NCI-H1436 (cell line): ENCODE measurements at regions not wholly inside any gene's neighbourhood (a gene's known extent, or its start where the extent isn't known, plus 50 kb on each side); places are given as distances from the start of the nearest gene placed in this dataset.

Experiments used
- DNase-seq: peaks from one replicate; lab custom pipeline; 2025; lab: John Stamatoyannopoulos, UW

DNA sequence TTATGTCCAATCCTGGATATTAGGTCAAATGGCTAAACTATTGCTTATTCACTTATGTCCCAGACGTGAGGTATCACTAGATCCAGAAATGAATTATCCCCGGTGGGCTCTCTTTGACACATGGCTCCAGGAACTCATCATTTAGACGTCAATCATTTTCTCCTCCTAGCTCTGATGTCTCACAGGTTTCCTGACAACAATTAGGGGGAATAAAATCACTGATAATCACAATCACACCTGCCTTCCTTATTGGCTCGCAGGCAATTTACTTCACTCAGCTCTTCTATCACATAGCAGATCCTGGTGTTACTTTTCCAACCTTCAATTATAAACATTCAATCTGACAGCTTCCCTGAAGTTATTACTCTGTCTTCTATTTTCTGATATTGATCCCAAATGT, 634.0 kb upstream of the TENM4 start:
- DNase-seq = no peak

- no peak for DNase-seq
Measured at GRCh38 chr11:80066291-80066690, 625.5 kb upstream of the TENM4 start.

DNA sequence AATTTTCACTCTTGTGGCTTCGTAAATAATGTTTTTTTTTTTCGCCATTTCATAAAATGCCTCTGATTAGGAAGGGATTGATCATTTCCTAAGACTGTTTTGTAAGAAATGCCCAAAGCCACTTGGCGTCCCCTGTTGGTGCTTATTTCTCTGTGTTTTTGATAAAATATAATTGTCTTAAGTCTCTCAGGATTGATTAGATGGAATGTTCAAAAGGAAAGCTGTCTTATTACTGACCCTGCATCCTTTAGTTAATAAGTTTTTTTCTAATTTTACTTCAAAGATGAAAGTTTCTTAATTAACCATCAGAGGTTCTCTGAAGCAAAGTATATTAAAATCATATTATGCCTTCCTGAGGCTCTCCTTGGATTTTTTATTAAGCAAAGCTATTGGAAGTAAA, 624.3 kb upstream of the TENM4 start:
- no peak for DNase-seq

DNA sequence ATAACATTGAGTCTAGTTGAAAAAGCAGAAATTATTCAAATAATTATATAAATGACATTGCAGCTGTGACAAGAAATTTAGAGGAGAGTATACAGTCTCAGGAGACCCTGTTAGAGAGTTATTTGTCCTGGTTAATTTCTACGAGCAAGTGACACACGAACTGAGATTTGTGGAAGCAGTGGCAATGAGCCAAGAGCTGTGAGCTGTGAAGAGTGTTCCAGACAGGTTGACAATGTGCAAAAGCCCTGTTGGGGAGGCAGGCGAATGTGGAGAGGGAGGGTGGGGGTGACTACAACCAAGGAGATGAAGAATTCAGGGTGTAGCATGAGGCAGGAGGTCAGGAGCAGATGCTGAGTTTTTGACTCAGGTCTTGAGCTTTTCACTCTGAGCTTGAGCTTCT, 620.2 kb upstream of the TENM4 start:
- DNase-seq = no peak

DNA sequence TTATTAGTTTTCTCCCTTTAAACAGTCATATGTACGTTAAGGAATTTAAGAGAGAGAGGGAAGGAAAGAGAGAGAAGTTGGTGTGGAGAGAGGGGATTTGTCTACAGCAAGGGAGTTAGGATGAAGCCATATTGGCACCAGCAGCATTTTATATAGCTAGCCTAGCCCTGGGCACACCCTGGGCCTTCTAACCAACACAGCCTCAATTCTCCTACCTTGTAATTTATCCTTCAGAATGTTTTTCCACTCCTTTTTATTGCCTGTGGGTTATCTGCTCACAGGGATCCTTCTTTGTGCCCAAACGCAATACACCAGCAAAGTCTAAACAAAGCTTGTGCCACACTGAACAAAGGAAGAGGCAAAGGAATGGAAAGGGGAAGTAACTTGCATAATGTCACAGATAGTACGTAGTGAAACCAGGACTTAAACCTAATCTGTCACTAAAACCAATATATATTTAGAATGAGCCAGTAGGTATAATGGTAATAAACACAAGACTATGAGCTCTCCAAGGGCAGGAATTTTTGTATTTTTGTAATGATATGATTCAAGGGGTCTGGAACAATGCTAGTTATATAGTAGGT, 613.8 kb upstream of the TENM4 start:
- no peak for DNase-seq

DNA sequence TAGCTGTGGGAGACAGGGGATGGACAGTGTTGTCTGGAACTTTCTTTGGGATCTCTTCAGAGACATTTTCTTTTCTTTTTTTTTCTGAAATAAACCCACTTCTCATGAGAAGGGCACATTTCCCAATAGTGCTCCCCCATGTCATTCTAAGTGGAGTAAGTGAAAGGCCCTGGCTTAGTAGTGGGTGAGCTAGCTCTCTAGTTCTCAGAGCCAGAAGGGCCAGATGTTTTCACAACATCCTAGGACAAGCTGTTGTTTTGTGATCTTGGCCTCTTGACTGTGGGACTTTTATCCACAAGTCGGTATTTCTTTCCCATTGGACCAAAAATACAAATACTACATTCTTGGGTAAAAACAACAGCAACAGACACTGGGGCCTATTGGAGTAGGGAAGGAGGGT, 607.7 kb upstream of the TENM4 start:
- DNase-seq = no peak

DNA sequence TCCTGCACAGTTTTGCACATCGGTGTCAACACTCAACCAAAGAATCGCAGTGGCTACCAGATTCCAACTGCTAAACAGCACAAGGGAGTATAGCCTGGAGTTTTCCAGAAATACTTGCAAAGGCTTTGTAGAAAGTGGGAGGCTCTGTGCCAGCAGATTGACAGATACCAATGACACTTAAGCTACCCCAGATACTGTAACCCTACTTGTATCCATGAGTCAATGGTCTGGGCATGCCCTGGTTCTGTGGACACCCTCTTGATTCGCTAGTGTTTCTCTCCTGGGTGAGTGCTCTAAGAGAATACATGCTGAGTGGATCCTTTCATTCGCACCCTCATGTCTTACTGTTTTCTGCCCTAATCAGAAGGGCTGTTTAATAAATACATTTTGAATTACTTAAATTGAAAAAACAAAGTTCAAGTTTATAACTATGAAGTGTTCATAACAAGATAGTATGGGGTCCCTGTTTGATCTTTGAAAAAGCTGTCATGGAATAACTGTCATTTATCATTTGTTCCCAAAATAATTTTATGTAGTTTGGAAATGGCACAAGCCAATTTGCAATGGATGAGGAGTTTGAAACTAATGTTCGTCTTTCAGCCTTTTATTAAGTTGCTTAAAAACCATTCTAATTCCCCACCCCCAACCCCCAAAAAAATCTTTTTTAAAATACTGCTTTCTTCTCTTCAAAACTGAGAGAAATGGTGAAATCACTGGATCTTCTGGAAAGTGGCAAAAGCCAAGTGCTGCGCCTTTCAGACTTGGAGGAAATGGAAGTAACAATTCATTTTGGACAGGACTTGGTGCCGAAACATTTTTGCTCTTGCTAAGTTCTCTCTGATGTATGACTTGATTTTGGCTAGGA, 600.5 kb upstream of the TENM4 start:
- DNase-seq = no peak

DNA sequence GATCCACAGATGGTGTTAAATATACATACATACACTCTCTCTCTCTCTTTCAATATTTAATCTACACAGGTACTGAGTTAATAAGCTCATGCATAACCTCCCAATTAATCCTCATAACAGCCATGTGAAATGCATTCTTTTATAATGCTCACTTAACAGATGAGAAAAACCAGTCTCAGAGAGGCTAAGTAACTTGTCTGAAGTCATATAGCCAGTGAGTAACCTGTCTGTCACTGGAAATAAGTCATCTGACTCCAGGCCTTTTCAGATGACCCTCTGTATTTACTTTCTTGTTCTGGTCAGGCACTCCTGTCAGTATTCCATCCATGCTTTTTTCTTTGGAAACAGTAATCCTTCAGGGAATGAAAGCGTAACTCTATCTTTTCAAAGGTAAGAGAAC, 594.0 kb upstream of the TENM4 start:
- DNase-seq = no peak

- DNase-seq = no peak
Measured at GRCh38 chr11:80031014-80031600, 590.3 kb upstream of the TENM4 start.

DNA sequence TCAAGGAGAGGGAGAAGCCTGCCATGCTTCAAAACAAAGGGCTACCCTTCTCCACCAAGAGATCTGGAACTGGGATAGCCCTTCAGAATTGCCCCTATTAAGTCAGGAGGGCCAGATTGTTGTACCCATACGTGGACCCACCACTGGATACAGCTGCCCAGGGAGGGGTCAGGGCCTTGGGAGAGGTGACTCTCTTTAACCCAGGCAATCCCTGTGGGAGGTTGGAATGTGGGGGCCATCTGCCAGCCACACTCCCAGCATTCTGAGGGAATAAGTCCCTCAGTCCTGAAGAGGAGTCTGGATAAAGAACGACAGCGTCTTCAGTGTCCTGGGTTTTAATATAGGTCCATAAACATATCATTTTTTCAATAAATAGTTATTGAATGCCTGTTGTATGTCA, 588.2 kb upstream of the TENM4 start:
- DNase-seq = no peak

DNA sequence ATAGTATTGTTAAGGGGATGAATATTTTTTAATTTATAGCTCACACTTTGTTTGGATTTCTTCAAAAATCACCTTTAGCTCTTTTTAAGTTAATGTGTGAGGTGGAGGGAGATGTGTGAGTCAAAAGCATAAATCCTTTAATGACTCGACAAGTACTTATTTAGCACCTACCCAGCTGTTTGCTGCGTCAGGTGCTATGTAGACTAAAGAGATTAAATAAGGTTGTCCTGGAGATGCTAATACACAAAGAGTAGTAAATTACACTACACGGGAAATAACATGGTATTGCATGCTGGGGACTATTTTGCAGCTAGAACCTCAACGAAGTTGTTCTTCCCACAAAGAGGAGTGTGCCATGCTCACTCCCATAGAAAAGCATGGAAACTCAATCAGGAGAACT, 583.3 kb upstream of the TENM4 start:
- no peak for DNase-seq

- no peak for DNase-seq
Measured at GRCh38 chr11:80023386-80023785, 582.6 kb upstream of the TENM4 start.

GRCh38 chr11:80010536-80010935, 569.7 kb upstream of the TENM4 start:
- no peak for DNase-seq

GRCh38 chr11:80009081-80009480, 568.3 kb upstream of the TENM4 start:
- DNase-seq = no peak

- DNase-seq = no peak
Measured at GRCh38 chr11:80007616-80008015, 566.8 kb upstream of the TENM4 start.

DNA sequence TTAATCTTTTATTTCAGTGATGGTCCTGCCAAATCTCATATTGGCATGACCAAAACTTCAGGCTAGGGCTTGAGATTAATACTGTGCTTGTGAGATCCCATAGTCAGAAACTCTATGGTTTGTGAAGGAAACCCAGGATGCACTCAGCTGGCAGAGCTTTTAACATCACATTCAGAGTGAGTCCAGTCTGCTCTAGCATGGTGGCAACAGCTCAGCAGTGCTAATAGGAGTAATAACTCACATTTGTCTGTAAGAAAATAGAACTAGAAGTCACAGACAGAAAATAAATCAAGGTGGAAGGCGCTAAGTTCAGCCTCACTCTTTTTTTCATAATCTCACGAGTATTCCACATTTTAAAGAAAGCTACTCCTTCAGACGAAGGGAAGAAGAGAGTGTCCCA, 549.3 kb upstream of the TENM4 start:
- no peak for DNase-seq

DNA sequence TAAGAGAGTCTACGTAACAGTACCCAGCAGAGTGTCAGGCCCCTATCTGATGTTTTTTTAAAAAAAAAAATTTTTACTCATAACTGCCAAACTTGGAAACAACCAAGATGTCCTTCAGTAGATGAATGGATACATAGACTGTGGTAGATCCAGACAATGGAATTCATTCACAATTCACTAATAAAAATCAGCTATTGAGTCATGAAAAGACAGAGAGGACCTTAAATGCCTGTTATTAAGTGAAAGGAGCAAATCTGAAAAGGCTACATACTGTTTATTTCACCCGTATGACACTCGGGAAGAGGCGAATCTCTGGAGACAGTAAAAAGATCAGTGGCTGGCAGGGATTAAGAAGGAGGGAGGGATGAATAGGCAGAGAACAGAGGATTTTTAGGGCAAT, 541.4 kb upstream of the TENM4 start:
- DNase-seq = no peak

- DNase-seq = no peak
Measured at GRCh38 chr11:79980916-79981315, 540.1 kb upstream of the TENM4 start.

DNA sequence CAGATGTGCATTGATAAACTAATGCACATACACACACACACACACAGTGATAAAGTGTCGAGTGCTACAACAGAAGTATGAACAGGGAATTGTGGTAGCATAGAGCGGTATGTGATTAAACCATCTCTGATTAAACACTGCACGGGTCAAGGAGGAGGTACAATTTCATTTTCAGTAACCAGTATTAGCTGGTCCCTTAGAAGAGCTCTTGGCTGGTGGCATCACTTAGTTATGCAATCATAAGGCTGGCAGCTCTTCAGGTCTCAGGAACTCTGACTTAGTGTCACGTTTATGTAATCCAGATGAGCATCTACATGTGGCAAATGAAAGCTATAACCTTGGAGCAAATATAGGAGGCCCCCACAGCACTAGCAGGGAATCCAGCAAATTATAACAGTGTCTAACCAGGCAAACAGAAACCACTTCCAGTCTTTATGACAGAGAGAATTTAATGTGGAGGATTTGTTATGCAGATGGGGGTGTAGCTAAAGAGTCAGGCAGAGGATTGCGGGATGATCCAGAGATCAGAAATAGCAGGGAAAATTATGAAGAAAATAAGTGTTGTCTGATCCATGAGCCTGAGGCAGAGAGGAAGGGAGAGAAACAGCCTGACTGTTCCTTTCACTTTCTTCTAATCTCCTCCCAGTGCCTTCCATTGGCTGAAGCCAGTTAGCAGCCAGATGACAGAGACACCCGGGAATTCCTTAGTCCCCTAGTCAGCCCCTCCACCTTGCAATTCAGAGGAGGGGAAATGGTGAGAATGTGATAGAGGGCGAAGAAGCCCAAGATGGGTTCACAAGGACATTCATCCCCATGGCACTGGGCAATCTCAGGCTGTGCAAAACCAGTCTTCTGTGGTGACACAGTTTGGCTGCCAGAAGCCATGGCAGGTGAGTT, 533.1 kb upstream of the TENM4 start:
- no peak for DNase-seq

DNA sequence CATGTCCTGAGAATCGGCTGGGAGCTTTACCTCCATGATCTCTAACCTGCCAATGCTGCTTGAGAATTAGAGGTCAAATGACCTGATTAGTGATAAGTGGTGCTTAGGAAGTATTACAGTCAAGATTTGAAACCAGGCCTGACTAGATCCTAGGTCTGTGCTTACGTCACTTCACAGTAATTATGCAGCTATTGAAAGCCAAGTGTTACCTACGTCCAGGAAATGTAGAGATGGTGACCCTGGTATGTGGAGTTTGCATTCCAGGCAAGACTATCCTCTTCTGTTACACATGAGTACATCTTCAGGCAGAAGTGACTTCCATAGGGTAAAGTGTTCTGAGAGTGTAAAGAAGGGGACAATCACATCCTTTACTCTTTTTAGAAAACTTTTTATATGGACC, 530.4 kb upstream of the TENM4 start:
- no peak for DNase-seq

- DNase-seq = no peak
Measured at GRCh38 chr11:79966592-79966991, 525.8 kb upstream of the TENM4 start.

DNA sequence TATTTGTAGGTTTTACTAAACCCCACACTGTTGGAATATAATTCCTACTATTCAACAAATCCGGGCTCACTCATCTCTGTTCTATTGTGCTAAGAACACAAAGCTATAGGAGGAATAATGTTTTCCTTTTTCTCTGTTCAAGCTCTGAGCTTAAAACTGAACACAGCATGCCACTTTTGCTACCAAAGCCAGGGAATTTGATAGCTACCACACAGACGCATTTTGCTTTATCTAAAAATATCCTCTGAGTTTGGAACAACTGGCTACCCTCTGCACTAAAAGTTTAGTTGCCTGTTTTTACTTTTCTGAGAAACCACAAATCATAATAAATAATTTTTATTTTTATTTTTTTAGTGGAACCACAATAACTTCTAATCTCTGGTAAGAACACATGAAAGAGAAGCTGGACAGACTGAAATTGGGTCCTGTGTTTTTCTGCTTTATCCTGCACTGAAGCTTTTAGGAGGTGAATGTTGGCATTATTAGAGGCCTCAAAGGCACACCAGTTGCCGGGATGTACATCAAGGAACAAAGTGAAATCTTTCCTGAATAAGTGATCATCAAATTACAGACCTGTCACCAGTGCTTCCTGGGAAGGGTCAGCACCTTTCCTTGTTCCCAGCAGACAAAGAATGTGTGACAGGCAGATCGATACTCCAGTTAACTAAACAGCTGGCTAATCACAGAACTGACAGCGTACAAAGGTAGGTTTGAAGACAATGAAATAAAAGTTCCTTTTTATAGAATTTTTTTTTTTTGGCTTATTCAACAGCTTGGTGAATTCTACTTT, 523.2 kb upstream of the TENM4 start:
- DNase-seq = no peak
